PFSK-1 (cell line): ENCODE measurements at regions not wholly inside any gene's neighbourhood (a gene's known extent, or its start where the extent isn't known, plus 50 kb on each side); places are given as distances from the start of the nearest gene placed in this dataset.

Experiments
- FOXP2 ChIP-seq: optimal IDR thresholded peaks from 2 replicates; pipeline ENCODE3; 2011; ENCODE audit warnings: borderline replicate concordance, control low read depth, inconsistent platforms; ENCODE audit not compliant: insufficient read depth; ENCODE audit errors: extremely low read length, extremely low read depth
- POLR2AphosphoS5 ChIP-seq: IDR thresholded peaks from 2 replicates; pipeline ENCODE4 v1.6.1; 2012; ENCODE audit warnings: low read depth, mild to moderate bottlenecking, control low read depth, low read length, moderate library complexity
- REST ChIP-seq, 2 experiments: IDR thresholded peaks; 2 replicates each; pipeline versions ENCODE4 v1.6.1 to v1.8.0; 2011 to 2012; ENCODE audit warnings: low read depth in 2 of 2, low read length in 2 of 2, control low read depth in 1 of 2, inconsistent platforms in 1 of 2, mild to moderate bottlenecking in 1 of 2, moderate library complexity in 1 of 2; ENCODE audit not compliant: insufficient read depth in 1 of 2
- SIN3A ChIP-seq: IDR thresholded peaks from 2 replicates; pipeline ENCODE4 v1.6.1; 2012; ENCODE audit warnings: mild to moderate bottlenecking, low read length, moderate library complexity, borderline replicate concordance; ENCODE audit not compliant: insufficient read depth
- TAF1 ChIP-seq: IDR thresholded peaks from 2 replicates; pipeline ENCODE4 v1.6.1; 2012; ENCODE audit warnings: low read length, control low read depth, borderline replicate concordance; ENCODE audit not compliant: insufficient read depth

- no peak for TF ChIP-seq POLR2AphosphoS5
- no peak for TF ChIP-seq SIN3A
- TF ChIP-seq TAF1: no peak
- TF ChIP-seq REST (IDR thresholded peaks at IDR 0.05; ENCODE audit: insufficient read depth in 1 of 2, low read depth in 2 of 2, low read length in 2 of 2): no peak
- TF ChIP-seq FOXP2: no peak
These were observed 718.5 kb upstream of the ANO3 start for GRCh38 chr11:25613451-25613850.
